ENCODE measurements at regions not wholly inside any gene's neighbourhood (a gene's known extent, or its start where the extent isn't known, plus 50 kb on each side); places are given as distances from the start of the nearest gene placed in this dataset.
"Not testable (repeated sequence)": the region's sequence is repeated elsewhere in the genome, so short reads cannot be mapped to it uniquely, and the experiment has no call there.

GRCh38 chr19:32066056-32066455 is 279.4 kb upstream of the ZNF507 start:
- no peak for DNase-seq

- no peak for DNase-seq
Measured at GRCh38 chr19:32067685-32068084, 277.7 kb upstream of the ZNF507 start.

DNA sequence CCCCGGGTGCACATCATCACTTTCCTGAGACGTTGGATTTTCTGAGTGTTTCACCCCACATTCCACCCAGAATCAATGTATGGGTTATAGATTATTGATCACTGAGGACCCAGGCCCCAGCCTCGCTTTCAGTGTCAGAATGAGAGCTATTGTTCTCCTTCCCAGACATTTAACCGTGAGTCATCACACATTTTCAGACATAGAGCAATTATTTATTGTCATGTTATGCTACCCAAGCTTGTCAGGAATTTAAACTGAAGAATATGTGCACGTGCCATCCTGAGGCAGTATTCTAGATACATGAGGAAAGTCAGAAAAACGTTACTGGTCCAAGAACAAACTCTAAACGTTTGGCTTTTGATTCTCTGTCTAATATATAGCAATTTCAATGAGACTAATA is 276.6 kb upstream of the ZNF507 start:
- no peak for DNase-seq

DNA sequence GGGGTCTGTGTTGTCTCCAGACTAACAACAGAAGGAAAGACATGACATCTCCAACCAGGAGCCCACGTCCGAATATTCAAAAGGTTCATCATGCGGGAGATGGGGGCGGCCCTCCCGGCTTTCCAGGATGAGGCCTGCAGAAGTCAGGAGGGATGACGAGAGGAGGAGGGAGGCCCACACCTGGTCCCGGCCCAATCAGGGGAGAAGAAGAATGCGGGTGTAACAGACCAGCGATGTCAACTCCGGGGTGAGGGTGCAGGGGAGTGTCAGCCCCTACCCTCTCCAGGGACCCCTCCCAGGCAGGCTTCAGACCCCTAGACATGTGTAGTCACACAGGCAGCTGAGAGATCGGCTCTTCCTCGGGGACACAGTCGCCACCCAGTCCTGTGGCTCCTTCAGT is 275.3 kb upstream of the ZNF507 start:
- DNase-seq = no peak

- DNase-seq = no peak
Measured at GRCh38 chr19:32082028-32082427, 263.4 kb upstream of the ZNF507 start.

- DNase-seq = not testable (repeated sequence)
Measured at GRCh38 chr19:32084756-32085363, 260.6 kb upstream of the ZNF507 start.

- no peak for DNase-seq
Measured at GRCh38 chr19:32091241-32091640, 254.2 kb upstream of the ZNF507 start.

DNA sequence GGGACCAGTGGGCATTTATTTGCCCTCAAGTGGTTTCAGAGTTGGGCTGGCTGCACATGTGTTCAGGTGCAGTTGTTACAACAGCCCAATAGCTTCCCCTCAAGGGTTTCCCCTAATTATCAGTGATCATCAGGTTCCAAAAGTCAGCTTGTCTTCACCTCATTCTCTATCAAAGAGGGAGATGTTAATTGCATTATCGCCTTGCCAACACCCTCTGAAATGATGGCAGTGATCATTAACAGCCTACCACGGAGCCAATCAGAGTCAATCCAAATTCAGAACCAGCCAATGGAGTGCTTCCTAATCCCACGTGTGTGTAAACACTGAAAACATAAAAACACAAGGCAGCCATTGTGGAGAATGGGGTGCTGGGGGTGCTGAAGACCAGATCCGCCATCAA is 248.4 kb upstream of the ZNF507 start:
- DNase-seq = no peak

- no peak for DNase-seq
Measured at GRCh38 chr19:32097620-32098019, 247.8 kb upstream of the ZNF507 start.

GRCh38 chr19:32098968-32099367 is 246.4 kb upstream of the ZNF507 start:
- DNase-seq = no peak

GRCh38 chr19:32101206-32101605 is 244.2 kb upstream of the ZNF507 start:
- no peak for DNase-seq

DNA sequence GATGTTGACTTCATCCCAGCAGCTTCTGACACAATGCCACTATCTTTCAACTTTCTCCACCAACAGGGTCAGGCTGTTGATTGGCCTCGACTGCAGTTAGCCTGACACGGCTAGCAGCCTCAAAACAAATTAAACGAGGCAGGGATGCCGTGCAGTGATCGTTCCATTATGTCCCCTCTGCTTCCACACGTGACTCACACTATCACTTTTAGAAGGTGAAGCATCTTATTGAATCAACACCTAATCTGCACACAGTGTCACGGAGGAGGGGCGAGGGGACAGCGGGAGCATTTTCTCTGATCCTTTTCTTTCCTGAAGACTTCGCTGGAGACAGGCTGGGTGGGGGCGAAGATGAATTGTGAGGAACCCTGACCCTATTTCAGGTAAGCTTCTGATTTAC is 241.9 kb upstream of the ZNF507 start:
- no peak for DNase-seq

GRCh38 chr19:32104153-32104849 is 241.1 kb upstream of the ZNF507 start:
- DNase-seq = no peak

- no peak for DNase-seq
Measured at GRCh38 chr19:32104850-32105235, 240.6 kb upstream of the ZNF507 start.

- no peak for DNase-seq
Measured at GRCh38 chr19:32105527-32106310, 239.7 kb upstream of the ZNF507 start.

- DNase-seq = no peak
Measured at GRCh38 chr19:32122258-32122657, 223.2 kb upstream of the ZNF507 start.

GRCh38 chr19:32123355-32123940 is 222.0 kb upstream of the ZNF507 start:
- no peak for DNase-seq

- no peak for DNase-seq
Measured at GRCh38 chr19:32124585-32124984, 220.8 kb upstream of the ZNF507 start.

DNA sequence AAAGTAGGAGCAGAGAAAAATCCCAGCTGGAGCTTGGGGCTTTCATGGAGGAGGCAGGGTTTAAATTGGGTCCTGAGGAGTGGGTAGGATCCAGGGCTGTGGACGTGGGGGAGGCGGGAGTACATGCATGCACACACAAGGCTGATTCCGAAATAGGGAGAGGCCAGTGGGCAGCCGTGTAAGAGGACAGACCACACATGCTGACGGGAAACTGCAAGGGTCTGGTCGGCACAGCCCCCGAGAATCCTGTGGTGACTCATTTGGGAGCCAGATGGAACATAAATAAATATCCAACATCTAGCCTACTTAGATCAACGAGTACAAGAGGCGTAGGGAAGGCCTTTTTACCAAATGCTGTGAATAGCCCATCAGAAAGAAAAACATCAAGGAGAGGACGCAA is 216.3 kb upstream of the ZNF507 start:
- DNase-seq = no peak

DNA sequence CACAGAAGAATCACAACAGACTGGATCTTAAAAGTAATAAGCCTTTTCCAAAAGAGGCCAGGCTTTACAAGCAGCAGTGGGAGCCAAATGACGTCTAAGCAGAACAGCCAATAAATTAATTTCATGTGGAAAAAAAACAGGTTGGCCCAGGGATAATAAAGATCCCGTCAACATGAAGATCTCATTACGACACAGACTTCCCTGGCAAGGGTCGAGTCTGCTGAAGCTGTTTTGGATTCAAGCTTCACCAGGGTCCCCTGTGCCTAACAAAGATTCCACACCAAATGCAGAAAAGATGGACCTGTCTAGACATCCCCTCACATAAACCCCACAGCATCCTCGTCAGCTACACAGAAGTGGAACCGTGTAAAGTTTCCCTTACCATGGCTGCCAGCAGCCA is 215.1 kb upstream of the ZNF507 start:
- no peak for DNase-seq

- no peak for DNase-seq
Measured at GRCh38 chr19:32131005-32131404, 214.4 kb upstream of the ZNF507 start.

- no peak for DNase-seq
Measured at GRCh38 chr19:32138416-32138815, 207.0 kb upstream of the ZNF507 start.

DNA sequence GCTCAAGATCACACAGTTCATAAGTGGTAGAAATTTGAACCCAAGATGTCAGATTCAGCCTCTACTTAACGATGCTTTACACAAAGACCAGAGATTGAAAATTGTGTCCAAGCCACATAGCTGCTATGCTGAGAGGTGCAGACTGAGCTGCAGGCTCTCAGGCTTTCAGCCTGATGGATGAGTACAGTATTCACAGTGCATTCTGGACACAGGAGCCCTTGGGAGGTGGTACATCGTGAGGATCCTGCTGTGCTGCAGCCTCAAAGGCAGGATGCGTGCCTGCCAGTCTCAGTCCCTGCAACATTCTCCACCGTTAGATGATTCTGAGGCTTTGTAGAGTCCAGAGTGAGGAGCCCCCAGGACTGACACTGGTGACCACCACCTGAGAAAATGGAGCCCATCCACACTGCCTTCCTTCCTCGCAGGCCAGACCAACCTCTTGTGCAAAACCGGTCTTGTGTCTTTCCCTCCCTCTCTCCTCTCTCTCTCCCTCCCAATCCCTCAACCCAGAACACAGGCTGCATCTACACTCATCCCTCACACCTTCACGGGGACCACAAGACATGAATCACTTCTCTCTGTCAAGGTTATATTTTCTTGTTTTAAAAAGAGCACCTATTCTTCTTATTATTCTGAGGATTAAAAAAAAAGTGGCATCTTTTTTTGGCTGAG is 203.4 kb upstream of the ZNF507 start:
- no peak for DNase-seq
